ENCODE measurements at regions not wholly inside any gene's neighbourhood (a gene's known extent, or its start where the extent isn't known, plus 50 kb on each side); places are given as distances from the start of the nearest gene placed in this dataset.
A peak's percentile ranks its signal among the peaks of the same experiment; 100 is the strongest.

DNA sequence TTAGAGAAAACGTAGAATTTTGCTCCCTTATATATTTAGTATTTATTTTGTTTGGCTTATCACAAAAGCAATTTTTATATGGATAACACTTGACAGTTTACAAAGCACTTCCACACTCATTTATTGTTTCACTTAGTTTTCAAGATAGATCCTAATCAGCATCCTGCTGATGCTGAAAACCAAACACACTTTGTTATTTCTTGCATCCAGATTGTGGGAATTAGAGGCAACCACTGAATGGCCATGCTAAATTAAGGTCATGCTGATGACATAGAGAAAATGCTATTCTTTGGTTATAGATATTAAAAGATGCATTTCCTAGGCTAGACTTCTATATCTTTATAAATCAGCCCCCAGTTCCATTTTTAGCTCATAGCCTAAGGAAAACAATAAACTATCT lies 474.1 kb upstream of the KCNMB2 start:
- Histone ChIP-seq H3K9me3 (no peaks in the 10 kb centered on the region), H3K4me1 (no peaks in the 10 kb centered on the region), H3K36me3 (no peaks in the 10 kb centered on the region), H3K27me3 (replicated peaks in 1 of 7) (no peaks in the 10 kb centered on the region), H3K4me3 (no peak overlapping the region), H3K27ac (no peak overlapping the region)
- no peak for DNase-seq
- TF ChIP-seq, protein P1, sequence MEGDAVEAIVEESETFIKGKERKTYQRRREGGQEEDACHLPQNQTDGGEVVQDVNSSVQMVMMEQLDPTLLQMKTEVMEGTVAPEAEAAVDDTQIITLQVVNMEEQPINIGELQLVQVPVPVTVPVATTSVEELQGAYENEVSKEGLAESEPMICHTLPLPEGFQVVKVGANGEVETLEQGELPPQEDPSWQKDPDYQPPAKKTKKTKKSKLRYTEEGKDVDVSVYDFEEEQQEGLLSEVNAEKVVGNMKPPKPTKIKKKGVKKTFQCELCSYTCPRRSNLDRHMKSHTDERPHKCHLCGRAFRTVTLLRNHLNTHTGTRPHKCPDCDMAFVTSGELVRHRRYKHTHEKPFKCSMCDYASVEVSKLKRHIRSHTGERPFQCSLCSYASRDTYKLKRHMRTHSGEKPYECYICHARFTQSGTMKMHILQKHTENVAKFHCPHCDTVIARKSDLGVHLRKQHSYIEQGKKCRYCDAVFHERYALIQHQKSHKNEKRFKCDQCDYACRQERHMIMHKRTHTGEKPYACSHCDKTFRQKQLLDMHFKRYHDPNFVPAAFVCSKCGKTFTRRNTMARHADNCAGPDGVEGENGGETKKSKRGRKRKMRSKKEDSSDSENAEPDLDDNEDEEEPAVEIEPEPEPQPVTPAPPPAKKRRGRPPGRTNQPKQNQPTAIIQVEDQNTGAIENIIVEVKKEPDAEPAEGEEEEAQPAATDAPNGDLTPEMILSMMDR (IDR thresholded peaks at IDR 0.05 in 8 of 11, conservative IDR thresholded peaks at IDR 0.05 in 3 of 11): no peak
- TF ChIP-seq POLR2AphosphoS5 (IDR thresholded peaks at IDR 0.05): no peak
- no peak for TF ChIP-seq POLR2A (IDR thresholded peaks at IDR 0.05)
- intact Hi-C loops (cut with DNase I; ENCODE audit: low total_unique reads): no loop called here
- 66 to 90% (median 75%) methylated on average over 1 of the region's 1 CpG for WGBS, 5 donors

DNA sequence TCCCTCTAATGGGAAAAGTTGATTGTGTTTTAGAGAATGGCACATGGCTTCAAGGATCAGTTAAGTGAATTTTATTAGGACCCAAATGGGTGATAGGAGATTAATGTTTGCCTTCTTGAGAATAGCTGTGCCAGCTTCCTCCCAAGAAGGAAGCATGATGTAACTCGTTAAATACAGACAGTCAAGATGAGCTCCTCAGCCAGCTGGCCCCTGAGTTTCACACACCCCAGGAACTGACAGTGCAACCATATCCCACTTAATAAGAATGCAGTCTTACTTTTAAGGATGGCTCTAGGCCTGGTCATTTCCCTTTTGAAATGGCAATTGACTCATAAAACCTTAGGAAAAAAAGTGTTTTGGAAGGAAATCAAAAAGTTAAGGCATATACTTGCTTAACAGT lies 472.8 kb upstream of the KCNMB2 start:
- Histone ChIP-seq H3K36me3 (no peaks in the 10 kb centered on the region), H3K27me3 (replicated peaks in 1 of 7) (no peaks in the 10 kb centered on the region), H3K9me3 (no peaks in the 10 kb centered on the region), H3K4me3 (no peak overlapping the region), H3K27ac (no peak overlapping the region), H3K4me1 (no peaks in the 10 kb centered on the region)
- 18 to 44% (median 37%) methylated on average over 1 of the region's 1 CpG for WGBS, 5 donors
- intact Hi-C loops (cut with DNase I; ENCODE audit: low total_unique reads): no loop called here
- DNase-seq: no peak
- TF ChIP-seq, protein P1 (IDR thresholded peaks at IDR 0.05 in 8 of 11, conservative IDR thresholded peaks at IDR 0.05 in 3 of 11): no peak
- no peak for TF ChIP-seq POLR2A (IDR thresholded peaks at IDR 0.05)
- no peak for TF ChIP-seq POLR2AphosphoS5 (IDR thresholded peaks at IDR 0.05)

DNA sequence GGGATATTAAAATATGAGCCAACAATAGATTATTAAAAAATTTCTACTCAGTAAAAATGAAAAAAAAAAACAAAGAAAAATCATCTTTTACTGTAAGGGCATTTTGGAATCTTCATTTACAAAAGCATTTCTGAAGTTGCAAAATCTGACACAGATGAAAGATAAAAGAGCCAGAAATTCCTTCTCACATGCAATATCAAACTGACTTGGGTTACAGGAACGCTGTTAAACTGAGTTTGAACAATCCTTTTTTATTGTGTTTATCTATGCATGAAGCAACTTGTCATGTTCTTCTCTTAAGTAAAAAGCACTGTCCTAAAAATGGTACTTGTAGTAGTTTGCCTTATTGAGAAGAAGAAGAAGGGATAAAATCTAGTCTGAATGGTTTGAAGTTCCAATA lies 468.5 kb upstream of the KCNMB2 start:
- TF ChIP-seq POLR2AphosphoS5 (IDR thresholded peaks at IDR 0.05) (no peak), POLR2A (IDR thresholded peaks at IDR 0.05) (no peak)
- TF ChIP-seq, protein P1 (IDR thresholded peaks at IDR 0.05 in 8 of 11, conservative IDR thresholded peaks at IDR 0.05 in 3 of 11): no peak
- Histone ChIP-seq H3K4me1 (peaks cover 0 to 4% (median 0%) of the 10 kb centered on the region in 6 donors), H3K4me3 (no peak overlapping the region), H3K36me3 (no peaks in the 10 kb centered on the region), H3K27ac (no peak overlapping the region), H3K27me3 (replicated peaks in 1 of 7) (no peaks in the 10 kb centered on the region), H3K9me3 (no peaks in the 10 kb centered on the region)
- intact Hi-C loops (cut with DNase I; ENCODE audit: low total_unique reads): no loop called here
- DNase-seq: no peak
- WGBS, 5 donors: 73 to 89% (median 75%) methylated on average over 1 of the region's 1 CpG

DNA sequence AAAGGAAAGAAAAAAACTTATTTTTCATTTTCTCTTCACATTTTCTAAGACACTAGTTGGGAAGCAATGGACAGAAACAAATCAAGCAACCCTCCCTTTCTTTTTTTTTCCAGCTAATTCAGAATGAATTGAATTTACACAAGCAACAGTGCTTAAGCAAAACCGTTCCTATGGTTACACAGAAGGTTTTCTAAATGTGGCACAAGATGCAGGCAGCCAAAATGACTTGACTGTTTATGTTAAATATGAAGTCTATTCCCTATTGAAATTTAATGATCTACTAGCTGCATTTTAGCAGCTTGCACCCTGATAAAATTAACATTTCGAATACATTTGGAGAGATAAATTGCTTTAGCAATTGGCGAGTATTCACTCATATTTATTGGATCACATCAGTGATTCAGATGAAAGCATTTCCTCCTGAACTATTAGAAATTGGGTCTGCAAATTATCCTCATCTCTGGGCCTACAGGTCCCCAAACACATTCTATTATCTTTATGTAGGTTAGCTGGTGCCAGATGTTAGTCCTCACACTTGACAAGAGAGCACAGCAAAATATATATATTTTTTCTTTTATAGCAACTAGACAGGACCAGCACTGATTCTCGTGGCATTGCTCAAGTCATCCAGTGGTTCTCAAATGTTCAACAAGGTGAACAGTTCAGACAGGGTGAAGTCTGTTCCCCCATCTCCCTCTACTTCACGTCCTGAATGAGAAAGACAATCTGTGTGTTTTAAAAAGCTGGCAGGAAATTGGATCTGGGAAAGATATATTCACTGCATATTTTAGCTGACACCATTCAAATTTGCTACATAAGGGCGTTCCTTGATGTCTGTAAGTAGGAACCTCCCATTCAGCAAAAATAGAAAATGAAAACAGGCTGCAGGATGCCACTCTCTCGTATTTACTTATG lies 463.6 kb upstream of the KCNMB2 start:
- Histone ChIP-seq H3K9me3 (no peaks in the 10 kb centered on the region), H3K27ac (peak overlapping the region in 1 of 8 donors; percentile 19), H3K27me3 (replicated peaks in 1 of 7) (no peaks in the 10 kb centered on the region), H3K4me1 (peaks cover 0 to 20% (median 5%) of the 10 kb centered on the region in 6 donors), H3K36me3 (no peaks in the 10 kb centered on the region), H3K4me3 (no peak overlapping the region)
- intact Hi-C loops (cut with DNase I; ENCODE audit: low total_unique reads): no loop called here
- no peak for DNase-seq
- whole genome bisulfite sequencing, 5 donors: 58 to 70% (median 69%) methylated on average over 7 of the region's 7 CpGs
- TF ChIP-seq, protein P1 (IDR thresholded peaks at IDR 0.05 in 8 of 11, conservative IDR thresholded peaks at IDR 0.05 in 3 of 11): no peak
- TF ChIP-seq POLR2AphosphoS5 (IDR thresholded peaks at IDR 0.05) (no peak), POLR2A (IDR thresholded peaks at IDR 0.05) (no peak)

All from spleen (tissue), 11 donors.